Ectodermal cell (in vitro differentiated cells): ENCODE measurements at regions not wholly inside any gene's neighbourhood (a gene's known extent, or its start where the extent isn't known, plus 50 kb on each side); places are given as distances from the start of the nearest gene placed in this dataset.

Experiments used
- H3K27ac ChIP-seq: 2 replicates; pipeline ENCODE4 v1.7.0; 2013; ENCODE audit warnings: mild to moderate bottlenecking, low read depth, low read length; ENCODE audit not compliant: insufficient read depth, poor library complexity, severe bottlenecking
- H3K27me3 ChIP-seq: 2 replicates; pipeline ENCODE4 v1.7.0; 2013; ENCODE audit warnings: mild to moderate bottlenecking, low read length; ENCODE audit not compliant: insufficient read depth, control insufficient read depth, poor library complexity, severe bottlenecking
- H3K36me3 ChIP-seq: one replicate; pipeline ENCODE4 v1.7.0; 2013; ENCODE audit warnings: low read length; ENCODE audit not compliant: control insufficient read depth, insufficient read depth
- H3K4me1 ChIP-seq: one replicate; pipeline ENCODE4 v1.7.0; 2013; ENCODE audit warnings: low read length; ENCODE audit not compliant: control insufficient read depth, insufficient read depth
- H3K4me3 ChIP-seq: 2 replicates; pipeline ENCODE4 v1.7.0; 2013; ENCODE audit warnings: low read depth, low read length, control low read depth; ENCODE audit not compliant: insufficient read depth
- H3K9me3 ChIP-seq: 2 replicates; pipeline ENCODE4 v1.7.0; 2013; ENCODE audit warnings: mild to moderate bottlenecking, low read length, moderate library complexity; ENCODE audit not compliant: control insufficient read depth
- WGBS, 2 experiments: methylation state at CpG; one replicate each; pipeline ENCODE4 v1.1.7; 2013; ENCODE audit warnings: missing lambda C conversion rate in 2 of 2; 5-methylcytosine and 5-hydroxymethylcytosine counted together

DNA sequence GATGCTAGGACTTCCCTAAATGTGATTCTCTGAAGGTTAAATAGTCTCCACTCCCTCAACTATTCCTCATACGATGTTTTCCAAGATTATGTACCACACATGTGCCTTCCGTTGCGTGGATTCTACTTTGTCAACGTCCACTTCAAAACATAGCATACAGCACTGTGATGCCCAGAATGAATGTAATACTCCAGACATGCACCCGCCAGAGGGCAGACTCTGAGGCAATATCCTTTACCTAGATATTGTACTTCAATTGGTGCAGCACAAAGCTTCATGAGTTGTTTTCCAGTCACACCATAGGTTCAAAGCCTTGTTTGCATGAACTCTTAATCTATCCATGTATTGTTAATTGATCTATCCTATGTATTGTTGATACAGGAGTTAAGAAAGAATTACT, 201.0 kb upstream of the NABP1 start:
- Histone ChIP-seq H3K4me3 (no peak overlapping the region), H3K36me3 (no peaks in the 10 kb centered on the region), H3K27me3 (no peaks in the 10 kb centered on the region), H3K4me1 (peaks cover 12% of the 10 kb centered on the region), H3K27ac (no peak overlapping the region), H3K9me3 (peaks cover 1% of the 10 kb centered on the region)
- 94 to 97% methylated on average over 5 of the region's 5 CpGs for WGBS, 2 experiments

DNA sequence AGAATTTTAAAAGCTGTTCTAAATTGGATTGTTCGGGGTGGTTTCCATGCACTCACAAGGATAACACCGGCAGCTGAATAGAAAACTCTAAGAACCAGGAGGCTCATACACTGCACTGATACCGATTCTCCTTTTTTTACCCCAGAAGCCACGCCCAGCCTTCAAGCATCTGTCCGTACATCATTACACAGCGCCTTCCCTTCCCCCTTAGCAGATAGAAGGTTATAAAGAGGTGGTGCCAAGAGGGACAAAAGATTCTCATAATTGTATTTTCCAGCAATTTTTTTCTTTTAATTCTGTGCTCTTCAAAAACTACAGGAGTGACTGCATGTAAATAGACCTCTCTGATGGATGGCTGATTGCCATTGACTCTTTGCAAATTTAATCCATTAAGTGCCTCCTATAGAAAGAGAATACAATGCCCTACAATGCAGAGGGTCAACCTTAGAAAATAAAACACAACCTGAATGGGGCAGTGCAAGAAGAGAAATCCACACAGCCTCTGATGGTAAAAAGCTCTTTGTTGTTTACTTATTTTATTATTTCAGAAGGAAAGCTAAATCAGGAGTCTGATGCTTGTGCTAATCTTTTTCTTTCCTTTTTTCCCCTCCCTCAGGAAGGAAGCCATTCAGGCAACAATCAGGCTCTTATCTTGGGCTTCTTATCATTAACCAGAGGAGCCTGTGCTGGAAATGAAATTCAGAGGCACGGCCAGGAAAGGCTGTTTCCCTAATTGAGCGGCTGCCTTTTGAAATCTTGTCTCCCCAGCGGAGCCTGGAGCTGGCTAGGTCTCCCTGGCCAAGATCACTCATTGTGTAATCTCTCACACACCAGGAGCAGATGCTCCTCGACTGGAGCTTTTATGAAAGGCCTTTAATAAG, 198.9 kb upstream of the NABP1 start:
- 66 to 70% methylated on average over 9 to 10 of the region's 10 CpGs for WGBS, 2 experiments
- Histone ChIP-seq H3K4me3 (no peak overlapping the region), H3K27ac (peak overlapping the region; percentile 81), H3K4me1 (peaks cover 12% of the 10 kb centered on the region), H3K9me3 (peaks cover 4% of the 10 kb centered on the region), H3K36me3 (no peaks in the 10 kb centered on the region), H3K27me3 (no peaks in the 10 kb centered on the region)

DNA sequence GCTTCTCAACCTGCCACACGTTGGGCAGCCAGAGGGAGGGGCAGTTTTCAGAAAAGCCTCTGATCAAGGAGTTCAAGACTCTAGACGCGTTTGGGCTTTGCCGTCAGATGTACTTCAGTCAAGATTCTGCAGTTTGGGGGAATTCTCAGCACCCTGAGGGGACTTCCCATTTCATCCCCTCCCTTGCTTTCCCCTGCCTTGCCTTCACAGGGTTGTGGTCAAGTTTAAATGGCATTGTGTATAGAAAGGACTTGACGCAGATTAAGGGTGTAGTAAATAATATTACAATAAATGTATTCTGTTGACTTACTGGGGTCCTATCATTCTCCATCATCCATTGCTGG, 198.3 kb upstream of the NABP1 start:
- H3K4me1 ChIP-seq: peaks cover 12% of the 10 kb centered on the region
- peaks cover 4% of the 10 kb centered on the region for H3K9me3 ChIP-seq
- no peak overlapping the region for H3K4me3 ChIP-seq
- H3K27me3 ChIP-seq: no peaks in the 10 kb centered on the region
- no peaks in the 10 kb centered on the region for H3K36me3 ChIP-seq
- WGBS, 2 experiments: 56 to 61% methylated on average over 4 of the region's 5 CpGs
- H3K27ac ChIP-seq: peak overlapping the region; percentile 81

DNA sequence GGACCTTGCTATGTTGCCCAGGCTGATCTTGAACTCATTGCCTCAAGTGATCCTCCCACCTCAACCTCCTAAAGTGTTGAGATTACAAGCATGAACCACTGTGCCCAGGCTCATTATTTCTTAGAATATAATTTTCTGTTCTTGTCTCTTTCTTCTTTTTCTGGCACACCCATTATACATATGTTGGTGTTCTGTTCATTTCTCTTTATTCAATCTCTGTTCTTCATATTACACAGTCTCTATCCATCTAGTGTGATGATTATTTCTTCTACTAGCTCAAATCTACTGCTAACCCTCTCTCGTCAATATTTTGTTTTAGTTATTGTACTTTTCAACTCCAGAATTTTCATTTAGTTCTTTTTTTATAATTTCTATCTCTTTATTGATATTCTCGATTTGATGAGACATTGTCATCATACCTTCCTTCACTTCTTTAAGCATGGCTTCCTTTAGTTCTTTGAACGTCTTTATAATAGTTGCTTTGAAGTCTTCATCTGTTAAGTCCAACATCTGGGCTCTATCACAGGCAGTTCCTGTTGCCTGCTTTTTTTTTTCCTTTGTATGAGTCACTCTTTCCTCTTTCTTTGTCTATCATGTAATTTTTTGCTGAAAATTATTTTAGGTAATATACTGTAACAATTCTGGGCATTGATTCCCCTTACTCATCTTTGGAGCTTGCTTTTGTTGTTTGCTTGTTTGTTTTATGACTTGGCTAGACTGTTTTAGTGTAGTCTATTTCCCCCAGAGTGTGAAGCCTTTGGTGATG, 196.4 kb upstream of the NABP1 start:
- Histone ChIP-seq H3K4me3 (no peak overlapping the region), H3K4me1 (peaks cover 12% of the 10 kb centered on the region), H3K36me3 (no peaks in the 10 kb centered on the region), H3K27ac (no peak overlapping the region), H3K9me3 (peaks cover 4% of the 10 kb centered on the region), H3K27me3 (no peaks in the 10 kb centered on the region)
- 97 to 98% methylated on average over 2 to 3 of the region's 3 CpGs for WGBS, 2 experiments

DNA sequence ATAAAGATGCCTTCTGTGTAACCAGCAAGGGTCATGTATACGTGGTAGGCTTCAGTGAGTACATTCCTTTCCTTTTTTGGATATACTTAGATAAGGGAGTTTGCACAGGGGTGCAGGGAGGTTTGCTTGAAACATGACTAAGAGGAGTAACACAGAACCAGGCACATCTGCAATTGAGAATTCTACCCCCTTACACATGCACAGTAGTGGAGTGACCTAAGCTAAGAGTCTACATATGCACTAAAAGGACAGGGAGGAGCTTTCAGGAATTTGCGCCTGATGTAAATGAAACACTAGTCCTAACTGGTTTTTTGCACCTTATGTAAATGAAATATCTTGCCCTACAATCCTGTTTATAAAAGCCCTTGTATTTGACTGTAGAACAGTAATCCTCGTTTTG, 194.8 kb upstream of the NABP1 start:
- WGBS, 2 experiments: 64 to 65% methylated on average over 3 of the region's 3 CpGs
- peaks cover 4% of the 10 kb centered on the region for H3K9me3 ChIP-seq
- H3K27ac ChIP-seq: no peak overlapping the region
- H3K36me3 ChIP-seq: no peaks in the 10 kb centered on the region
- H3K27me3 ChIP-seq: no peaks in the 10 kb centered on the region
- peaks cover 12% of the 10 kb centered on the region for H3K4me1 ChIP-seq
- H3K4me3 ChIP-seq: no peak overlapping the region

DNA sequence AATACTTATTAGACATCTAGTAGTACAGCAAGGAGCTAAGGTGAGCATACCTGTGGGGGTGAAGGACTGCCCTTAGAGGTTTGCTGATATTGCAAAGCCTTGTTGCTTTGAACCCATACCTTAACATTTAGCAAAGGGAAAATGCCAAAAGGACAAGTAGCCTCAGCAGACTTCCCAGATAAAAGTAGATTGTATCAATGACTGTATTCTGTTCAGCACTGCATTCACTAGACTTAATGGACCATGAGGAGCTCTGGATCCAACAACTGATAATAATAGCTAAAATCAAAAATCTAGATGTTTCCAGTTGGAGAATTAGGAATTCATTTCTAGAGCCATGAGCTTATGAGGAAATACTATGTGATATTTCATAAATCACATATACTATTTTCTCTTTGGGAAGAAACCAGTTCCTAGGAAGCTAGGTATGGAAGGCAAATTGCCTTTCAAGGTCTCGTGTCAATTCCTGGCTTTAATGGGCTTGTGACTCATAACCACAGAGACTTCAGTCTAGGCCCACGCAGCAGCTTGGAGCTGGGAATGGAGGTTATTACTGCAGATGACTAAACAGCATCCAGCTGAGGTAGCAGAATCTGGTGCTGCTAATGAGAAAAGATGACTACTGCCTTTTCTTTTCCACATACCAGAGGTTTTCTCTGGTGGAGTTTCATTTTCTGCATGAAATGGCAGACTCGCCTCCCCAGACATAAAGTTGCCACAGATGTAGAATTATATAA, 191.2 kb upstream of the NABP1 start:
- H3K27ac ChIP-seq: no peak overlapping the region
- H3K4me3 ChIP-seq: no peak overlapping the region

DNA sequence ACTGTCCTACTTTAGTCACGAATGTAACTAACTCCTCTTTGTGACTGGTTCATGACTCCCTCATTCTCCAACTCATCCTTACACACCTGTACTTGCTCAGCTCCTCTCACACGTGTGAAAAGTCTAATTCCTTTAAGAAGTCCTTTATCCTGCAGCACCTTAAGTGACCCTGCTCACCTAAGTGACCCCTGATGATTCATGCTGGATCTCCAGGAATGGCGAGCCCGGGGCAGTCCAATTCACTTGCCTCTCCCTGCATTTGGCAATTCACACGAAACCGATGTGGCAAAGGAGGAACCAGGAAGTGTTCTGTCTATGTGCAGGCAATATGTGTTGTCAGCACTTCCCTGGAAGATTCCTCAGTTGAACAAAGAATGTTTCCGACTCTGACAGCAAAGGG, 189.8 kb upstream of the NABP1 start:
- WGBS, 2 experiments: 87 to 96% methylated on average over 7 of the region's 7 CpGs
- H3K4me3 ChIP-seq: no peak overlapping the region
- no peak overlapping the region for H3K27ac ChIP-seq
- no peaks in the 10 kb centered on the region for H3K36me3 ChIP-seq
- no peaks in the 10 kb centered on the region for H3K27me3 ChIP-seq
- no peaks in the 10 kb centered on the region for H3K9me3 ChIP-seq
- H3K4me1 ChIP-seq: no peaks in the 10 kb centered on the region

More for the DNA sequence above, 191.2 kb upstream of the NABP1 start:
- Histone ChIP-seq H3K9me3 (peaks cover 4% of the 10 kb centered on the region), H3K36me3 (no peaks in the 10 kb centered on the region), H3K4me1 (no peaks in the 10 kb centered on the region), H3K27me3 (no peaks in the 10 kb centered on the region)
- 92 to 96% methylated on average over 2 to 3 of the region's 3 CpGs for WGBS, 2 experiments

DNA sequence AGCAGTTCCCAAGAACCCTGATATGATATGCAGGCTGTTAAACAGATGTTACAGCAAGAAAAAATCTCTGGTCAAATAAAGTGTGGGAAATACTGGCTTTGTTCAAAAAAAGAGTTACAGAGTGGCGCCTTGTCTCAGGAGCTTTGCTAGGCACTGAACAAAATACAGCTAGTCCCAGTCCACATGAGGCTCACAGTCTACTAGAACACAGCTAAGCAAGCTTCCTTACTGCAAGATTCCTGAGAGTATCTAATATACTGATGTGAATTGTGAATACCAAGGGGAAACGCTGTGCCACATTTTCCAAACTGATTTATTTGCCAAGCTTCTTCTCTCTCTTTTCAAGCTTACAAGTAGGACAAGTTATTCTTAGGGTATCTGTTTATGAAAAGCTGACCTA, 188.8 kb upstream of the NABP1 start:
- no peak overlapping the region for H3K27ac ChIP-seq
- H3K36me3 ChIP-seq: no peaks in the 10 kb centered on the region
- no peaks in the 10 kb centered on the region for H3K9me3 ChIP-seq
- H3K4me1 ChIP-seq: no peaks in the 10 kb centered on the region
- no peak overlapping the region for H3K4me3 ChIP-seq
- no peaks in the 10 kb centered on the region for H3K27me3 ChIP-seq
- 92 to 97% methylated on average over 2 of the region's 2 CpGs for WGBS, 2 experiments

DNA sequence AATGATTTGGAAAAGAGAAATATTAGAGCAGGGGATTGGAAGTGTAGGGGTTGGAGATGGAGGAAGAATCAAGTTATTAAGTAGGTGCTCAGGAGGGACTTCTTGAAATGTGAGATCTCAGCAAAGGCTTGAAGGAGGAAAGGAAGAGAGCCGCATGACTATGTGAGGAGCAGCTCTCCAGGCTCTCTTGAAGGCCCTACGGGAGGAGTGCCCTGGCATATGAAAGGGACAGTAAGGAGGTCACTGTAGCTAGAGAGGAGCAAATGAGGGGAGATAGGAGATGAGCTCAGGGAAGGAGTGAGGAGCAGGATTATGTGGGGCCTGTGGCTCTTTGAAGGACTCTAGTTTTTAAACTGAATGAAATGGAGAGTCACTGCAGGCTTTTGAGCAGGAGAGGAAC, 181.1 kb upstream of the NABP1 start:
- Histone ChIP-seq H3K36me3 (no peaks in the 10 kb centered on the region), H3K4me1 (peaks cover 6% of the 10 kb centered on the region), H3K4me3 (no peak overlapping the region), H3K9me3 (no peaks in the 10 kb centered on the region), H3K27me3 (no peaks in the 10 kb centered on the region), H3K27ac (no peak overlapping the region)
- WGBS, 2 experiments: 85% methylated on average over 2 of the region's 2 CpGs

DNA sequence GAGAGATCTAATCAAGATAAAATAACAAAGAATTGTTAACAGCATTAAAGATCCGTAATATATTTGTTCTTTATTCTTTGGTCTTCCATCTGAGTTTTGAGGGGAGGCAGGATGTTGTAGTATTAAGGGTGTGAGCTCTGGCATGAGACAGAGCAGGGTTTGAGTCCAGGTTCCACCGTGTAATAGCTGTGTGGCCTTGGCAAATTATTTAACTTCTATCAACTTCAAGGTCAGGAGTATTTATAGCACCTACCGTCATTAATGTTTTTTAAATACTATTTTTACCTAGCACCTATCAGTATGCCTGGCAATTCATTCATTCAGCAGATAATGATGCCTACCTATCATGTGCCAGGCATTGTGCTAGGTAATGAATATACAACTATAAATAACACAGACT, 180.1 kb upstream of the NABP1 start:
- Histone ChIP-seq H3K4me1 (peaks cover 6% of the 10 kb centered on the region), H3K27ac (no peak overlapping the region), H3K27me3 (no peaks in the 10 kb centered on the region), H3K36me3 (no peaks in the 10 kb centered on the region), H3K9me3 (no peaks in the 10 kb centered on the region), H3K4me3 (no peak overlapping the region)
- WGBS, 2 experiments: 87 to 93% methylated on average over 3 of the region's 3 CpGs
